GM21423 (cell line): ENCODE measurements at regions not wholly inside any gene's neighbourhood (a gene's known extent, or its start where the extent isn't known, plus 50 kb on each side); places are given as distances from the start of the nearest gene placed in this dataset.
A peak's percentile ranks its signal among the peaks of the same experiment; 100 is the strongest.

ENCODE experiments used
- ATAC-seq: cut with Tn5 transposase; IDR thresholded peaks from one replicate; pipeline ENCODE4 v1.9.1; 2021; ENCODE audit warnings: mild to moderate bottlenecking, moderate library complexity; ENCODE audit not compliant: unreplicated experiment

- peak; percentile 81 for ATAC-seq
Observed at GRCh38 chr6:8219352-8219943, 117.1 kb upstream of the EEF1E1 start.

DNA sequence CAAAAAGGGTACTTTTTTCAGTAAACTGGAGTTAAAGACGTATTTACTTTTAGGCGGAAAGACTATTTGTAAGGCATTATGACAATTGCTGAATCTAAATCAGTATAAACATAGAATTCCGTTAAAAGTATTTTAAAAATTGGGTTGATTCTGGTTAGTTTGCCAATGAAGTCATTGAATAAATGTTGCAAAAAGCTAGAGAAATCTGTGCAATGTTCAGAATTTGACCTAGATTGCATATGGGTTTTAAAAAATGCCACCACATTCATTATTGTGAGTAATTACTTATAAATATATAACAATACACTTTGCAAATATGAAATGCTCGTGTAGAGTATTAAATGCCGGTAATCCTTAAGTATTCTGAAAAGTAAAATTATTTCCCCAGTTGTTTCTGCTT is 116.5 kb upstream of the EEF1E1 start:
- ATAC-seq, result no peak

GRCh38 chr6:8215631-8216030 is 113.3 kb upstream of the EEF1E1 start:
- ATAC-seq, result no peak

GRCh38 chr6:8213995-8214394 is 111.6 kb upstream of the EEF1E1 start:
- ATAC-seq, result no peak

DNA sequence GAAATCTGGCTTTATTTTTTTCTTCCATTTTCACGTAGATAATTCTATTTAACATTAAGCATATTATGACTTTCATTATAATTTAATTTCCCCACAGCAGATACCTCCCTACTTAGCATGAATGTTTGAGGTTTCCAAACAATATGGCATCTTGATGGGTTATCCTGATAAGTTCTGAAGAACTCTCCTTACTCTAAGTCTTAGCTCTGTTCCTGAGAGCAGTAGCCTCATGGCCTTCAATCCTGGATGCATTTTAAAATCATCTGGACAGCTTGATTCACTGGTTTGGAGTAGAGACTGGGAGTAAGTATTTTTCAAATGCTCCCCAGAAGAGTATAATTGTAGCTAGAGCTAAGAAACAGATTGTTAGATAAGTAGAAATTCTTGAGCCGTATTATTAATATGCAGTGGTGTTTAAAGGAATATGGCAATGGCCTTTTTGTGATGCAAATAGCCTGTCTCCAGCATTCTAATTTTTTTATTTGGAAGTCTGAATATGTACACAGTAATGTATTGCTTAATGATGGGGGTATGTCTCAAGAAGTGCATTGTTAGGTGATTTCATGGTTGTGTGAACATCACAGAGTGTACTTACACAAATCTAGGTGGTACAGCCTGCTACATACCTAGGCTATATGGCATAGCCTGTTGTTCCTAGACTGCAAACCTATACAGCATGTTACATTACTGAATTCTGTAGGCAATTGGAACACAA is 110.5 kb upstream of the EEF1E1 start:
- ATAC-seq, result no peak

DNA sequence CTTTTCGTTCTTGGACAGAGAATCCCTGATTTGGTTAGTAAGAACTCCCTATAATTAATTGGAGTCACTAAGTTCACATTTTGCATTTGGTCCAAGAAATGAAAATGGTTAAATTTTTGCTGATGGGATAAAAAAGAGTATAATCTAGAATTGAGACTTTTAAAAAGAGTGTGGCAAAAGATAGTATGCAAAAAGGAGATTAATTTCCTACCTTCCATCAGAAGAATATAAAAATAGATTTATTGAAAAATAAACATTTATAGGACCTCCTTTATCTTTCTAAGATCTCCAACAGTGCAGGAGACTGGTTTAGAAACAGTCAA is 105.5 kb upstream of the EEF1E1 start:
- ATAC-seq, result no peak

DNA sequence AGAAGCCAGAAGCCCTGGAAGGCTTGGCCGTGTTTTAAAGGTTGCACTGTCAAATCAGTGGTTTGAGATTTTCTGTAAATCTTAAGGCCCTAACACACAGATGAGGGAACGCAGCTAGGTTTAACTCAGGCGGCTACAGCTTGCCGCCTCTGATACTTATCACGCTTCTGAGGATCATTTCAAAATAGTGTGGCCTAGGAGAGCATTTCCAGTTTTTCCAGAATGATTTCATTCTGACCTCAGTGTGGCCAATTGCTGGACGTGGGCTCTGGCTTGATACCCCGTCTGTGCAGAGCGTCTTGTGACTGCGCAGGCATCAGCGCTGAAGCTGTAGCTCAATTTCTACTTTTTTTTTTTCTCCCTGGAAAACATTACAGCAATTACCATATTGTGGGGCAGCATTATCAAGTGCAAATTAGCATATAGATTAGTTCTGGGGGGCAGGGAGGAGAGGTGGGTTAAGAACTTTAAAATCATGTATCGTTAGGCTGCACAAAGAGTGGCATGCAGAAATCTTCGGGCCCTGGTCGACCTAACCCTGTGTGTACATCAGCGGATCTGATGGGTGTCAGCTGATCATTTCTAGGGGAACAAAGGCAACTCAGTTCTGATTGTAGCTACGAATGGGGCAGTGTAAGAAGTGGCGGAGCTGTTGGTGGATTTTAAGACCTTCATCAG is 105.0 kb upstream of the EEF1E1 start:
- no peak for ATAC-seq

- ATAC-seq, result no peak
Observed at GRCh38 chr6:8203337-8203736, 101.0 kb upstream of the EEF1E1 start.

GRCh38 chr6:8201679-8202078 is 99.3 kb upstream of the EEF1E1 start:
- ATAC-seq, result no peak

GRCh38 chr6:8200255-8200654 is 97.9 kb upstream of the EEF1E1 start:
- ATAC-seq, result no peak

GRCh38 chr6:8195714-8196102 is 93.4 kb upstream of the EEF1E1 start:
- ATAC-seq, result no peak

DNA sequence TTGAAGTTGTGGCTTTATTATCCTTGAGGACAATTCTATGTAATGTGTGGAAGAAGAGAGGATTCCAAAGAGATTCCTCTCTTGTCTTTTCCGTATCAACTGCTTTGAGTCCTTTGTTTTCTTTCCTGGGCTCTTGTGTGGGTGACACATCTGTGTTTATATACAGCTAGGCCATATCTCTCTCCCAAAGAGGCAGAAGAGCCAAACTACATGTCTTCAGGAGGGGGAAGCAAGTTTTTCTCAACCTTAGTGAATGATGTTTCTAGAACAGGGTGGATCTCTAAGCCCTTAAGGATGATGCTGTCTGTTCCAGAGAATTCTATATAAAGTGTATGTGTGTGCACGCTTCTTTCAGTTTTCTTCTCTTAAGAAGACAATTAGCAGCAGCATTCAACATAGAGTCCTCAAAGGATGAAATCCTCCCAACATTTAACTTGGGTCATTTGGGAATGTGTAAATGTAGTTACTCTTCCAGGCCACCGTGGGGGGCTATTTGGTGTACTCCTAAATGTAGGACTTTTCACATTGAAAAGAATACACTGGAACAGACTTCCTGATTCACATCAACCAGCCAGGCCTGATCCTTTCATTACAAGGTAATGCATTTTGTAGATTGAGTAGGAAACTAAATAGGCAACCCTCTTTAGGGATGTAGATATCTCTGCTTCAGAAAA is 92.8 kb upstream of the EEF1E1 start:
- ATAC-seq, result no peak

- ATAC-seq, result no peak
Observed at GRCh38 chr6:8194490-8194889, 92.1 kb upstream of the EEF1E1 start.

DNA sequence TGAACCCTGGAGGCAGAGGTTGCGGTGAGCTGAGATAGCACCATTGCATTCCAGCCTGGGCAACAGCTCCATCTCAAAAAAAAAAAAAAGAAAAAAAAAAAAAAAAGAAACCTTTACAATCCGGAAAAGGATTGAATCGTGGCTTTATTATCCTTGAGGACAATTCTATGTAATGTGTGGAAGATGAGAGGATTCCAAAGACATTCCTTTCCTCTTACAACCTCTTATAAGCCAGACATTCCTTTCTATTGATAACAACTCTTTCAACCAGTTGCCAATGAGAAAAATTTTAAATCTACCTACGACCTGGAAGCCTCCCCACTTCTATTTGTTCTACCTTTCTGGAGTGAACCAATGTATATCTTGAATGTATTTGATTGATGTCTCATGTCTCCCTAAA is 91.2 kb upstream of the EEF1E1 start:
- no peak for ATAC-seq

GRCh38 chr6:8192597-8192996 is 90.2 kb upstream of the EEF1E1 start:
- no peak for ATAC-seq

DNA sequence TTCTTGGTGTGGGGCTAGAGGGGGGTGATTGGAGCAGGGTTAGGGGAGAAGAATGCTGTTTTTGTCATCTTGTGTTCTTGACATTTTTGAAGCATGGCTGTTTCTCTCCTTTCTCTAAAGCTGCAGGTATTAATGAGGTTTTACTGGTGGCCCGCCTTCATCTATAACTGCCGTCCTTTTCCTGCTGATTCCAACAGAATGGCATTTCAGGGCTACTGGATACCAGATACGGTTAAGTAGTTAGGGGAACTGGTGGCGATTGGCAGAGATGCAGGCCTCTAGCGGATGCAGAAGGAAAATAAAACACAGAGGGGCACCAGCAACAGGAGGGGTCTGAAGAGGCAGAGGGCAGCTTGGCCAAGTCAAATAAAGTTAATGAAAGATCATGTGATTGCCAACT is 89.7 kb upstream of the EEF1E1 start:
- ATAC-seq, result no peak

GRCh38 chr6:8191629-8192028 is 89.3 kb upstream of the EEF1E1 start:
- ATAC-seq, result no peak

DNA sequence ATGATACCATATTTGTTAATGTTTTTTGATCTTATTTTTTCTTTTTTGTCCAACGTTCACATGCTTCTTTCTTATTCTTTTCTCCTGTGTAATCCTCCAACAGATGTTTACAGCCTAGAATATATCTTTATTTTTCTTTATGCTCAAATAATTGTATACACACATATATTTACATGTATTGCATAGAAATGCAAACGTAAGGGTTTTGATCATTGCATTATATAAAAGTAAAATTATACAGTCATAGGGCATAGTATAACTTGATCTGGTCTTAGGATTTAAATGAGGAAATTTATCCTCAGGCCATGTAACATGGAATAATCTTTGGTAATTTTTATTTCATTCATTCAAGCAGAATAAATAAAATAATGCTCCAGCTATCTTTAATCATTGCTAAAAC is 84.9 kb upstream of the EEF1E1 start:
- no peak for ATAC-seq

GRCh38 chr6:8182902-8183665 is 80.7 kb upstream of the EEF1E1 start:
- ATAC-seq, result no peak

GRCh38 chr6:8181951-8182845 is 79.8 kb upstream of the EEF1E1 start:
- no peak for ATAC-seq
